ENCODE measurements at regions not wholly inside any gene's neighbourhood (a gene's known extent, or its start where the extent isn't known, plus 50 kb on each side); places are given as distances from the start of the nearest gene placed in this dataset.

DNA sequence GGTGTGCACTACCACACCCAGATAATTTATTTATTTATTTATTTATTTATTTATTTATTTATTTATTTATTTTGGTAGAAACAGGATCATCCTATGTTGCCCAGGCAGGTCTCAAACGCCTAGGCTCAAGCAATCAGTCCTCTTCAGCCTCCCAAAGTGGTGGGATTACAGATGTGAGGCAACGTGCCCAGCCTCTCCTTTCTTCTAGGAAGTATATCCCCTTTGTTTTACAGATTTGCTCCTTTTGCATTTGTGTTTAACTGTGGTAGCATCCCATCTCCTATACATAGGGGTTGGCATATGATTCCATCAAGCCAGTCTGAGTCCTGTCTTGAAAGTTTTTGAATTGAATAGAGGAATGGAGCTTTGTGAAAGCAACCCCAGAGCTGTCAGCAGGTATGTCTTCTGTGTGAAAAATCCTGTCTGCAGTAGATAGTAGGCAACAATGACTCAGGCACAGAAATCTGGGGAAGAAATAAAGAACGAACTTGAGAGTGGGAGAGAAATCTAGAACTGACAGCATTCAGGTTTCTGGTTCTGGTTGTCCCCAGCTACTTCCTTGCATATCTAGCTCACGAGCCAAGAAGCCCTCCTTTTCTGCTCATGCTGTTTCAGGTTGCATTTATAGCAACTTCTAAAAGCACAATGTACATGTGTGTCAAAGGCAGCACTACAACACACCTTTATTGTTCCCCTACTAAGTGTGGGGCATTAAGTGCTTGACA lies 113.7 kb upstream of the LSM6 start:
- TF ChIP-seq POLR2AphosphoS5 (IDR thresholded peaks at IDR 0.05; ENCODE audit: borderline replicate concordance, low read depth, low read length) (no peak), EZH2 (IDR thresholded peaks at IDR 0.05) (no peak), FOXP2 (optimal IDR thresholded peaks at IDR 0.05; ENCODE audit: control extremely low read depth, extremely low read length, insufficient read depth) (no peak)

All from SK-N-MC (cell line).